ENCODE measurements at regions not wholly inside any gene's neighbourhood (a gene's known extent, or its start where the extent isn't known, plus 50 kb on each side); places are given as distances from the start of the nearest gene placed in this dataset.
"Not testable (repeated sequence)": the region's sequence is repeated elsewhere in the genome, so short reads cannot be mapped to it uniquely, and the experiment has no call there.

- no peak for DNase-seq (ENCODE audit: extremely low read depth in 1 of 11, low read depth in 9 of 11, low spot score in 4 of 11)
These were observed 1296.9 kb downstream of the RAPGEF2 start for GRCh38 chr4:160399826-160400225.

- DNase-seq (ENCODE audit: extremely low read depth in 1 of 11, low read depth in 9 of 11, low spot score in 4 of 11): no peak
These were observed 1300.2 kb downstream of the RAPGEF2 start for GRCh38 chr4:160403081-160403480.

GRCh38 chr4:160406263-160406825 lies 1303.5 kb downstream of the RAPGEF2 start:
- no peak for DNase-seq (ENCODE audit: extremely low read depth in 1 of 11, low read depth in 9 of 11, low spot score in 4 of 11)

GRCh38 chr4:160414496-160414895 lies 1311.6 kb downstream of the RAPGEF2 start:
- DNase-seq (ENCODE audit: extremely low read depth in 1 of 11, low read depth in 9 of 11, low spot score in 4 of 11): no peak

- DNase-seq (ENCODE audit: extremely low read depth in 1 of 11, low read depth in 9 of 11, low spot score in 4 of 11): no peak
These were observed 1321.1 kb downstream of the RAPGEF2 start for GRCh38 chr4:160423879-160424451.

- DNase-seq (ENCODE audit: extremely low read depth in 1 of 11, low read depth in 9 of 11, low spot score in 4 of 11): no peak
These were observed 1323.4 kb downstream of the RAPGEF2 start for GRCh38 chr4:160426233-160426632.

GRCh38 chr4:160450876-160451275 lies 1348.0 kb downstream of the RAPGEF2 start:
- DNase-seq (ENCODE audit: extremely low read depth in 1 of 11, low read depth in 9 of 11, low spot score in 4 of 11): no peak

- not testable (repeated sequence) for DNase-seq (ENCODE audit: extremely low read depth in 1 of 11, low read depth in 9 of 11, low spot score in 4 of 11)
These were observed 1379.1 kb downstream of the RAPGEF2 start for GRCh38 chr4:160481696-160482690.

- DNase-seq (ENCODE audit: extremely low read depth in 1 of 11, low read depth in 9 of 11, low spot score in 4 of 11): no peak
These were observed 1382.3 kb downstream of the RAPGEF2 start for GRCh38 chr4:160485071-160485687.

GRCh38 chr4:160492181-160492580 lies 1389.3 kb downstream of the RAPGEF2 start:
- no peak for DNase-seq (ENCODE audit: extremely low read depth in 1 of 11, low read depth in 9 of 11, low spot score in 4 of 11)

GRCh38 chr4:160493206-160493605 lies 1390.3 kb downstream of the RAPGEF2 start:
- no peak for DNase-seq (ENCODE audit: extremely low read depth in 1 of 11, low read depth in 9 of 11, low spot score in 4 of 11)

- DNase-seq (ENCODE audit: extremely low read depth in 1 of 11, low read depth in 9 of 11, low spot score in 4 of 11): no peak
These were observed 1392.5 kb downstream of the RAPGEF2 start for GRCh38 chr4:160495356-160495755.

- DNase-seq (ENCODE audit: extremely low read depth in 1 of 11, low read depth in 9 of 11, low spot score in 4 of 11): no peak
These were observed 1395.3 kb downstream of the RAPGEF2 start for GRCh38 chr4:160498211-160498610.

- DNase-seq (ENCODE audit: extremely low read depth in 1 of 11, low read depth in 9 of 11, low spot score in 4 of 11): no peak
These were observed 1402.8 kb downstream of the RAPGEF2 start for GRCh38 chr4:160505724-160506123.

GRCh38 chr4:160510928-160511327 lies 1408.0 kb downstream of the RAPGEF2 start:
- DNase-seq (ENCODE audit: extremely low read depth in 1 of 11, low read depth in 9 of 11, low spot score in 4 of 11): no peak

- no peak for DNase-seq (ENCODE audit: extremely low read depth in 1 of 11, low read depth in 9 of 11, low spot score in 4 of 11)
These were observed 1411.2 kb downstream of the RAPGEF2 start for GRCh38 chr4:160514126-160514525.

- DNase-seq (ENCODE audit: extremely low read depth in 1 of 11, low read depth in 9 of 11, low spot score in 4 of 11): no peak
These were observed 1420.4 kb downstream of the RAPGEF2 start for GRCh38 chr4:160523231-160523630.

- no peak for DNase-seq (ENCODE audit: extremely low read depth in 1 of 11, low read depth in 9 of 11, low spot score in 4 of 11)
These were observed 1434.8 kb downstream of the RAPGEF2 start for GRCh38 chr4:160537681-160538080.

- no peak for DNase-seq (ENCODE audit: extremely low read depth in 1 of 11, low read depth in 9 of 11, low spot score in 4 of 11)
These were observed 1443.3 kb downstream of the RAPGEF2 start for GRCh38 chr4:160546201-160546600.
